GM12878 (cell line): ENCODE measurements at regions not wholly inside any gene's neighbourhood (a gene's known extent, or its start where the extent isn't known, plus 50 kb on each side); places are given as distances from the start of the nearest gene placed in this dataset.

Experiments used
- ATAC-seq: fragments of 200-7000 bp; cut with Tn5 transposase; 3 replicates; pipeline ENCODE4 v1.9.1; 2020; ENCODE audit warnings: mild to moderate bottlenecking, moderate library complexity
- BruUV-seq: library from RNA; stranded (reverse); fragments of 400-500 nt; replicated peaks from 2 replicates; lab custom pipeline; 2021; lab: Mats Ljungman, UMichigan
- CTCF ChIA-PET: fragments of 300-600 bp; sonication (Branson Sonifier 250); formaldehyde crosslinking; extraction: SDS; loops from one replicate; lab custom pipeline; 2021; ENCODE audit warnings: inconsistent platforms; lab: Yijun Ruan, JAX
- POLR2A ChIA-PET: fragments of 350-600 bp; formaldehyde crosslinking; extraction: SDS; loops from one replicate; lab custom pipeline; 2021; ENCODE audit warnings: inconsistent platforms; lab: Charles Lee
- RAD21 ChIA-PET: fragments of 300-600 bp; sonication (Branson Sonifier 250); formaldehyde crosslinking; loops from one replicate; lab custom pipeline; 2023; ENCODE audit warnings: antibody characterized with exemption; ENCODE audit not compliant: unreplicated experiment; lab: Charles Lee
- SMC1A ChIA-PET: fragments of 300-600 bp; sonication (Branson Sonifier 250); formaldehyde crosslinking; loops from one replicate; lab custom pipeline; 2023; ENCODE audit not compliant: unreplicated experiment, uncharacterized antibody; lab: Charles Lee
- DNase-seq: peaks from one replicate; pipeline ENCODE4 v3.0.0-alpha.2; 2011; ENCODE audit warnings: low read depth, low spot score
- FAIRE-seq: peaks from 3 replicates; lab custom pipeline; 2011; peaks lifted over from hg19 to GRCh38; lab: Jason Lieb, UNC
- H2AFZ ChIP-seq: 2 replicates; pipeline ENCODE4 v1.6.0; 2011; ENCODE audit warnings: low read depth, low read length, control low read depth; ENCODE audit not compliant: control insufficient read depth
- H3K27ac ChIP-seq: 2 replicates; pipeline ENCODE4 v1.5.1; 2011; ENCODE audit warnings: control low read depth; ENCODE audit not compliant: control insufficient read depth, insufficient read depth
- H3K27me3 ChIP-seq, 2 experiments: replicated peaks in 1 of 2; 2 replicates each; pipeline versions ENCODE4 v1.6.0 to v1.6.1; 2011; ENCODE audit warnings: low read length in 1 of 2; ENCODE audit not compliant: control insufficient read depth in 2 of 2, insufficient read depth in 2 of 2
- H3K36me3 ChIP-seq, 2 experiments: 2 replicates each; pipeline ENCODE4 v1.5.1; 2011; ENCODE audit warnings: low read length in 1 of 2; ENCODE audit not compliant: control insufficient read depth in 2 of 2, insufficient read depth in 2 of 2
- H3K4me1 ChIP-seq: 2 replicates; pipeline ENCODE4 v1.6.1; 2011; ENCODE audit warnings: mild to moderate bottlenecking, low read length, moderate library complexity, mixed read lengths; ENCODE audit not compliant: control insufficient read depth, insufficient read depth
- H3K4me2 ChIP-seq: 2 replicates; pipeline ENCODE4 v1.6.0; 2011; ENCODE audit warnings: control low read depth; ENCODE audit not compliant: control insufficient read depth, insufficient read depth
- H3K4me3 ChIP-seq: fragments of 200-600 bp; sonication (generic); 2 replicates; pipeline ENCODE4 v1.5.1; 2016
- H3K79me2 ChIP-seq: 2 replicates; pipeline ENCODE4 v1.6.0; 2011; ENCODE audit warnings: low read length; ENCODE audit not compliant: control insufficient read depth, insufficient read depth
- H3K9ac ChIP-seq: 2 replicates; pipeline ENCODE4 v1.8.0; 2011; ENCODE audit warnings: low read length, control low read depth, mixed read lengths; ENCODE audit not compliant: control insufficient read depth, insufficient read depth
- H3K9me3 ChIP-seq: replicated peaks from 3 replicates; pipeline ENCODE4 v1.5.1; 2011; ENCODE audit warnings: mild to moderate bottlenecking, low read length; ENCODE audit not compliant: control insufficient read depth, insufficient read depth
- H4K20me1 ChIP-seq: 2 replicates; pipeline ENCODE4 v1.6.0; 2011; ENCODE audit not compliant: control insufficient read depth, insufficient read depth
- FOS ChIP-seq: IDR thresholded peaks from 3 replicates; pipeline ENCODE4 v1.6.1; 2011; ENCODE audit warnings: borderline replicate concordance; ENCODE audit not compliant: insufficient read length; ENCODE audit errors: extremely low read depth
- POLR2AphosphoS2 ChIP-seq: IDR thresholded peaks from 2 replicates; pipeline ENCODE4 v1.6.1; 2011; ENCODE audit warnings: low read depth, mild to moderate bottlenecking, low read length, improper control_type of control experiment, moderate library complexity
- WGBS: methylation state at CpG from one replicate; pipeline ENCODE4 v1.1.6; 2016; ENCODE audit warnings: low lambda C conversion rate; ENCODE audit not compliant: insufficient replicate concordance, insufficient coverage; ENCODE audit errors: missing lambda C conversion rate; 5-methylcytosine and 5-hydroxymethylcytosine counted together
- in situ Hi-C: fragments of 300-500 bp; cut with MboI; formaldehyde crosslinking; loops from 9 replicates; pipeline ENCODE4 v1.14.3; 2018; ENCODE audit warnings: mixed read lengths
- intact Hi-C: fragments of 100-400 bp; cut with micrococcal nuclease; formaldehyde crosslinking; loops from one replicate; pipeline ENCODE4 v1.14.2; 2022; ENCODE audit not compliant: unreplicated experiment
- TF ChIP-seq, protein P1 (sequence below): fragments of 150-350 bp; IDR thresholded peaks from 2 replicates; pipeline ENCODE4 v1.6.1; 2016; ENCODE audit warnings: low read depth, low read length

DNA sequence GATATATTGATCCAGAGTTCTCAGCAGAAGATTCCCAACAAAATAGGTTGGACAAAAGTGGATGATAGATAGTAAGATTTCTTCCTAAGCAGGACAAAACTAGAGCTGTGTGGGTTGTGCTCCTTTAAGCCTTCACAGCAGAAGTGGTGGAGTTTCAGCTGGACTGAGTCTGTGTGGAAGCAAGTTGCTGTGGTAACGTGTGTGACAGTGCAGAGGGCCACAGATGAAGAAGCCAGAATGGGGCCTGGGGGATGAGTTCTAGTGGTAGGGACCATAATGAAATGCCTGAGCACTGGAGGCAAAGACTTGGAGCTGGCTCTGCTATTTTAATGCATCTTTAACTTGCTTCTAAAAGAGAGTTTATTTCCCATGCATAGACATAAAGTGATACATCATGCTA is 238.7 kb upstream of the POGK start:
- ATAC-seq = no peak
- DNase-seq = no peak
- Histone ChIP-seq H3K27me3 (no peaks in the 10 kb centered on the region), H3K9me3 (no peaks in the 10 kb centered on the region), H4K20me1 (no peaks in the 10 kb centered on the region), H2AFZ (no peak overlapping the region), H3K4me2 (no peak overlapping the region), H3K9ac (no peak overlapping the region), H3K36me3 (no peaks in the 10 kb centered on the region), H3K4me3 (no peak overlapping the region), H3K4me1 (no peaks in the 10 kb centered on the region), H3K27ac (no peak overlapping the region), H3K79me2 (no peaks in the 10 kb centered on the region)
- intact Hi-C loops (no loop called here), in situ Hi-C loops (no loop called here)
- BruUV-seq = no TSS peak
- TF ChIP-seq POLR2AphosphoS2 (no peak), FOS (no peak)
- TF ChIP-seq, protein P1, sequence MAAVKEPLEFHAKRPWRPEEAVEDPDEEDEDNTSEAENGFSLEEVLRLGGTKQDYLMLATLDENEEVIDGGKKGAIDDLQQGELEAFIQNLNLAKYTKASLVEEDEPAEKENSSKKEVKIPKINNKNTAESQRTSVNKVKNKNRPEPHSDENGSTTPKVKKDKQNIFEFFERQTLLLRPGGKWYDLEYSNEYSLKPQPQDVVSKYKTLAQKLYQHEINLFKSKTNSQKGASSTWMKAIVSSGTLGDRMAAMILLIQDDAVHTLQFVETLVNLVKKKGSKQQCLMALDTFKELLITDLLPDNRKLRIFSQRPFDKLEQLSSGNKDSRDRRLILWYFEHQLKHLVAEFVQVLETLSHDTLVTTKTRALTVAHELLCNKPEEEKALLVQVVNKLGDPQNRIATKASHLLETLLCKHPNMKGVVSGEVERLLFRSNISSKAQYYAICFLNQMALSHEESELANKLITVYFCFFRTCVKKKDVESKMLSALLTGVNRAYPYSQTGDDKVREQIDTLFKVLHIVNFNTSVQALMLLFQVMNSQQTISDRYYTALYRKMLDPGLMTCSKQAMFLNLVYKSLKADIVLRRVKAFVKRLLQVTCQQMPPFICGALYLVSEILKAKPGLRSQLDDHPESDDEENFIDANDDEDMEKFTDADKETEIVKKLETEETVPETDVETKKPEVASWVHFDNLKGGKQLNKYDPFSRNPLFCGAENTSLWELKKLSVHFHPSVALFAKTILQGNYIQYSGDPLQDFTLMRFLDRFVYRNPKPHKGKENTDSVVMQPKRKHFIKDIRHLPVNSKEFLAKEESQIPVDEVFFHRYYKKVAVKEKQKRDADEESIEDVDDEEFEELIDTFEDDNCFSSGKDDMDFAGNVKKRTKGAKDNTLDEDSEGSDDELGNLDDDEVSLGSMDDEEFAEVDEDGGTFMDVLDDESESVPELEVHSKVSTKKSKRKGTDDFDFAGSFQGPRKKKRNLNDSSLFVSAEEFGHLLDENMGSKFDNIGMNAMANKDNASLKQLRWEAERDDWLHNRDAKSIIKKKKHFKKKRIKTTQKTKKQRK = no peak
- CTCF ChIA-PET = interaction anchor here (0.9 kb wide), 1 partner anchor 33 kb away, joined by 3 read pairs; no protein-coding TSS in a partner anchor
- POLR2A ChIA-PET = interaction anchor here (0.5 kb wide), 1 partner anchor 72 kb away, joined by 3 read pairs; no protein-coding TSS in a partner anchor
- SMC1A ChIA-PET = no interaction called here
- no peak for FAIRE-seq
- RAD21 ChIA-PET = no interaction called here
- 0% methylated on average over 1 of the region's 1 CpG for WGBS
